T follicular helper cell (primary cell): ENCODE measurements at regions not wholly inside any gene's neighbourhood (a gene's known extent, or its start where the extent isn't known, plus 50 kb on each side); places are given as distances from the start of the nearest gene placed in this dataset.
"Not testable (repeated sequence)": the region's sequence is repeated elsewhere in the genome, so short reads cannot be mapped to it uniquely, and the experiment has no call there.

ENCODE experiments used
- DNase-seq: peaks from one replicate; pipeline ENCODE4 v3.0.0-alpha.2; 2020; ENCODE audit warnings: low read depth

DNA sequence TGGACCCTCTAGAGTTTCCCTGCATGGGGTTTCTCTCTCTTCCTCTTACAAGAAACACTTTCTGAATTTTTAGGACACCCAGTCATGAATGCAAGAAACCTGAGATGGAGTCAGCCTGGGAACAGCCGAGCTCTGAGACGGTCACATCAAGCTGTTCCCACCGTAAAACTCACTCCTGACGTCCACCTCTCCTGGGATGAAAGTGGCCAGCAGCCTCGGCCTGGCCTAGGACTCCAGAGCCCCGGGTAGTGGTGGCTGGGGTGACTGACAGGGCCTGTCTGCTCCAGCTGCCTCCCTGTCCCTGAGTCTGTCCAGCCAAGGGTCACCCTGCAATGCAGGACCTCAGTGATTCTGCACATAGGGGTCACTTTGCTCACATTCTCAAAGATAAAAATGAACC is 217.8 kb downstream of the SHOX start:
- no peak for DNase-seq

DNA sequence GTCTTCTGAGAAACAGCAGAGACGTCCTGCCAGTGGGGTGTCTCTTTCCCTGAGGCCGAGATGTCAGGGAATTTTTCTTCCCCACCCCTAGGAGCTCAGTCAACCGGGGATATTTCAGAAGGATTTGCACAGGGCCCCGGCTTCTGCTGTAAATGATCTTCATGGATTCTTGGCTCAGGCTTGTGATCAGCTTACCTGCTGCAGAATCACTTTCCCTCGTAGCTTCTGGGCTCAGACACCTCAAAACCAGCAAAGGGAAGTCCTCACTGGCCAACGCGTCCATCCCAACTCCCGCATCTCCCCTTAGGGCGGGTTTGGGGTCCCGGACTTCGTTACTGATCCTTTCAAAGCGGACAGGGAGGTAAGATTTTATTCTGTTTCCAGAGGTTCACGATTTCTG is 212.7 kb downstream of the SHOX start:
- DNase-seq: no peak

DNA sequence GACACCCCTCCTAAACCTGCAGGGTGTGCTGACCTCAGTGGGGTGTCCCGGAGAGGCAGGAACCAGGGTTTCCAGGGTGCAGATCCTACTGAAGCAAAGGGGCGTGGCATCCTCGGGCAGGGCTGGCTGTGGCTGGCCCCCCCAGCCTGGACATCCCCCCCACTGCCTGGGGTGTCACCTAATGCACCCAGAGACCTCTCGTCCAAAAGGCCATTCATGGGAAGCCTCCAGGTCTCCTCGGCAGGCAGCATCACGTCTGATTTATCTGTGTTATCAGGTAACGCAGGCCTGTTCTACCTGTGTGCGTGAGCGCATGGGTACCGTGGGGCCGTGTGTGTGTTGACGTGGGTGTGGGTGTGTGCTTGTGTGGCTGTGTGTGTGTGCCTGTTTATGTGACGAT is 210.0 kb downstream of the SHOX start:
- DNase-seq: no peak

DNA sequence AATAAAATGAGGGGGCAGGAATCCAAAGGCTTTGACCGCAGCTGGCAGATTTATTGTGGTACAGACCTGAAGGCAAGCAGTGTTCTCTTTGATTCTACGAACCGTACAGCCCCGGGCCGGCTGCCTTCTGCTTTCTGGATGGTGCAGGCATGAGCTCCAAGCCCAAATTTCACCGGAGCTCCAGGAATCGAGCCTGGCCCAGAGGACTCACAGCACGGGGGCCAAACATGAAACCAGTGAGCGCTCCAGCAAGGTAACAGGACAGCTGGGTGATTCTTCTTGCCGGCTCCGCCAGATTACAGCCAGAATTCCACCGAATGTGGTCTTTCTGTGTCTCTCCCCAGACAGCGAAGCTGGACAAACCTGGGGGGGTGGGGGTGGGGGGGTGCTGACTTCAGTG is 208.1 kb downstream of the SHOX start:
- DNase-seq: not testable (repeated sequence)

DNA sequence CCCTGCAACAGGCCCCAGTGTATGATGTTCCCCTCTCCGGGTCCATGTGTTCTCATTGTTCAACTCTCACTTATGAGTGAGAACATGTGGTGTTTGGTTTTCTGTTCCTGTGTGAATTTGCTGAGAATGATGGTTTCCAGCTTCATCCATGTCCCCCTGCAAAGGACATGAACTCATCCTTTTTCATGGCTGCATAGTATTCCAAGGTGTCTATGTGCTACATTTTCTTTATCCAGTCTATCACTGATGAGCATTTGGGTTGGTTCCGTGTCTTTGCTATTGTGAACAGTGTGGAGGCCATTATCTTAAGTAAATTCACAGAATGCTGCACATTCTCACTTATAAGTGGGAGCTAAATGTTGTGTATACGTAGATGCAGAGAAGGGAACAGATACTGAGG is 205.3 kb downstream of the SHOX start:
- DNase-seq: not testable (repeated sequence)

DNA sequence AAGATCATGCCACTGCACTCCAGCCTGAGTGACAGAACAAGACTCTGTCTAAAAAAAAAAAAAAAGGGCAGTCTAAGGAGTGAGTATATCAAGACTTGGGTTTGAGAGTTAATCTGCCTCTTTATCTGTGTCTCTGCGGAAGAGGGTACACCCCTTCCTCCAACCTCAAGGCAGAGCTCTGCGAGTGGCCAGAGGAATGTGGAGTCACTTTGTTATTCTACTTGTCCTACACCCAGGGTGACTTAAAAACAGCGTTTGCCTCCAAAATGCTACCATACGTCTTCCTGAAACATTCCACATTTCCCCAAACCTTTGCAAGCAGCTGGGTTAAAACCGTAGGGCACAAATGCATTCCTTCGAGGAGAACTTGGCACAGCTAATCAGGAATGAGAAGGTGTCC is 199.9 kb downstream of the SHOX start:
- DNase-seq: no peak

DNA sequence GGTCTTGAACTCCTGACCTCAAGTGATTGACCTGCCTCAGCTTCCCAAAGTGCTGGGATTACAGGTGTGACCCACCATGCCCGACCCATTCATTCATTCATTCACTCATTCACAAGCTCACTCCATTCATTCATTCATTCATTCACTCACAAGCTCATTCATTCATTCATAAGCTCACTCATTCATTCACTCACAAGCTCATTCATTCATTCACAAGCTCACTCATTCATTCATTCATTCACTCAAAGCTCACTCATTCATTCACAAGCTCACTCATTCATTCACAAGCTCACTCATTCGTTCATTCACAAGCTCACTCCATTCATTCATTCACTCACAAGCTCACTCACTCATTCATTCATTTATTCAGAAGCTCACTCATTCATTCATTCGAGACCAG is 198.6 kb downstream of the SHOX start:
- DNase-seq: no peak

DNA sequence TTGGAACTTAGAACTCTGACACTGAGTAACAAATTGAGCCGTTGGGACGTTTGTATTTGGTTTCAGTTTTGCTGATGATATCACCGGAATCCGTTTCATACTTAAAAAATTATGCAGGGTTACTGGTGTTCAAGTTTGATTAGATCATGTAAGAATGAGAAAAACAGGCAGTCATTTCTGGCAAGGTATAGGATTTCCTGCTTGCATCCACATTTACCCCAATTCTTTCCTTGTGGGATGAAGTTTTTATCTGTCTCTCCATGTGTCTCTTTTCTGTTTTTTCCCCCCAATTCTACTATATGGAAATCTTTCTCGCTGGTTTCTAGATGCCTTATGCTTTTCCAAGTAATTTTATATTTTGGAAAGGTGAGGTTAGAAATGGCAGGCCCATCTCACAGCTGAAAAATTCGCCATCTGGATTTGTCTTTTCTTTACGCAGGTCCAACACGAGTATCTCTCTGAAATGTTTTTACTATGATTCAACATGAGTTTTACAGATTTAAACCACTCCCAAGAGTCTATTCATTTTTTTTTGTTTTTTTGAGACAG is 197.9 kb downstream of the SHOX start:
- no peak for DNase-seq

DNA sequence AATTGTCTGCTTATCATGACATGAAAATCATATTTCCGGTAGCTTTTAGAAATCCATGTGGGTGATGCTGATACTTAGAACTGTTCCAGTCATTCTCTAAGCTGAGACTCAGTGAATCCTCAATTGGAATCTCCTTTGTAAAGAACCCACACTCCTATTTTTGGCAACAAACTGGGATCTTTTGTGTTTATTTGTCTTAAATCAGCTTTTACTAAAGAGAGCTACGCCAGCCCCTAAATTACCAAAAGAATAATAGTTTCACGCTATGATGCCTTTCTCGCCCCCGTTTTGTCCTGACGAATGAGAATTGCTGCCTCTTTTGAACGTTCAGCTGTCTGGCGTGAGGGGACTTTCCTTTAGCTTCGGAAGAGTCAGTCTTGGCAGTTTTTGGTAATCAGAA is 195.9 kb downstream of the SHOX start:
- DNase-seq: no peak

DNA sequence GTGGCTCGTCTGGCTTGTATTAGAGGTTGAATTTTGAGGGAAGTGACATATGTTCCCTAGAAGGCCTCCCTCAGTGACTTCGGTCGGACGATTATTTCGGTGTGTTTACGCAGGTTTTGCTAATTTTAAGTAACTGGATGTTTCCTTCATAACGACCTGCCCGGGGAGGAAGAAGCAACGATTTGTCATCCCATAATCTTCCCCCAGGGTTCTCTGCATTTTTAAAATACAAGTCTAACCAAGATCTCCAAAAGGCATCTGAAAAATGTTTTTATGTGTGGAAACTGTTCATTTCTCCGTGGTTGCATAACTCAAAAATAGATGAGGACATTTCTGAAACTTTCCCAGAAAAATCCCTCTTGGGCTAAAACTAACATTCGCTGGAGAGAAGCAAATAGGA is 195.4 kb downstream of the SHOX start:
- DNase-seq: no peak

DNA sequence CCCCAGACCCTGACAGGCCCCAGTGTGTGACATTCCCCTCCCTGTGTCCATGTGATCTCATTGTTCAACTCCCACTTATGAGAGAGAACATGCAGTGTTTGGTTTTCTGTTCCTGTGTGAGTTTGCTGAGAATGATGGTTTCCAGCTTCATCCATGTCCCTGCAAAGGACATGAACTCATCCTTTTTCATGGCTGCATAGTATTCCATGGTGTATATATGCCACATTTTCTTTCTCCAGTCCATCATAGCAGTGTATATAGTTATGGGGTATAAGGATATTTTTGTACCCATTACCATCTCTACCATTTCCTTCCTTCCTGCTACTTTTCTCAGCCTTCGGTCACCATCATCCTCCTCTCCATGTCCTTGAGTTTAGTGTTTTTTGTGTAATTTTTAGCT is 192.5 kb downstream of the SHOX start:
- DNase-seq: not testable (repeated sequence)

DNA sequence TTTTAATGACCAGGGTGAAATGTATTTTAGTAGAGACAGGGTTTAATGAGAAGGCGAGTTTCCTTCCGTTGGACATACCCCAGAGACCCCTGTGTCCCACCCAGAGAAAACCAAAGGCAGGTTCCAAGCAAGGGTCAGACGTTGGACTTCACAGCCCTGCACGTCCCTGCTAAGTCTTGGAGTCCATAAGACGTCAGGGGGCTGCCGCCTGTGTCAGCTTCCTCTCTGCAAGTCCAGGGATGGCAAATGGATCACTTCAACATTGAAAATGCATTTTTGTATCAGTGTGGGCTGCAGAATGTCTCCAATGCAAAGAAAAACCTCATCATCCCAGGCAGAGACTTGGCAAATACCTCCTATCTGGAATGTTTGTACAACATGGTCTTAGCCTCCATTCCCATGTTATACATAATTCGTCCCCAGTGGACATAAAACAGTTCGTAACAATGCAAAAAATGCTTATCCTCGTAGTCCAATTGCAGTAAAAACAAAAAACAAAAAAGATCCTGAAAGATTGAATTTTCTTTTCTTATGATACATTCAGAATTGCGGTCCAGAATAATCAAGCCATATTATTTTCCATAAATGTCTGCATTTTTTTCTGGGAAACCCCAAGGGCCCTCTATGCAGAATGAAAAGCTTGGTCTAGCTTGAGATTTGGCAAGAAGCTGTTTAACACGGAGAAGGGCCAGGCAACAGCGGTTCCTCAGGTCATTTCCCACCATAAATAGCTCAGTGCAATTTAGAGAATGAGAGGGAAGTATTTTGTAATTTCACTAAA is 190.9 kb downstream of the SHOX start:
- DNase-seq: no peak

DNA sequence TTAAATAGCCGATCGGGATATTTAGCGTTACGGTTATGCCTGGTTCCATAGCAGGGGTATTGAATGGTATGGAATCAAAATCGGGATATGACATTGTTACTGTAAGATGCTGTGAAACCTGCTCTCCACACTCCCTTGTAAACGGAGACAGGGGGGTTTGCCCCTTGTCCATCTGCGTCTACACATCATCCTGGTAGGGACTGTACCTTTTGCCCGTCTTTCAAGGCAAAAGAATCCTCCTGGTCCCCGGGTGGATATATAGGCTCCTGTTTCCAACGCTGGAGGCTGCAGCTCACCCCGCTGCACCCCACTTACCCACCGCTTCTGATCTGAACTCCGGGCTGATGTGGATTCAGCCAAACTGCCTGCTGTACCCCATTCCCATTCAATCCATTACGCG is 189.1 kb downstream of the SHOX start:
- no peak for DNase-seq

DNA sequence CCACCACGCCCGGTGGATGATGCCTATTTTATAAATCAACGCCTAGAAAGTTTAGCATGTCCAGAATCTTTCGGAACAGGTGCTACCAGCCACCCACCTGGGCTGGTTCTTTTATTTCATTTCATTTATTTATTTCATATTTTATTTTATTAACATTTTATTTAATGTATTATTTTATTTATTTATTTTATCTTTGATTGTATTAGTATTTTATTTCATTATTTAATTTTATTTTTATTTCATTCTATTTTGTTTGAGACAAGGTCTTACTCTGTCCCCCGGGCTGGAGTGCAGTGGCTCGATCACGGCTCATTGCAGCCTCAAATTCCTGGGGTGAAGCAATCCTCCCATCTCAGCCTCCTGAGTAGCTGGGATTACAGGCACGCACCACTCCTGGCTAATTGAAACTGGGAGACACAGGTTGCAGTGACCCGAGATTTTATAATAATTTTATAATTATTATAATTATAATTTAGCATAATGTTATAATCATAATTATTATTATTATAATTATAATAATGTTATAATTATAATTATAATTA is 187.2 kb downstream of the SHOX start:
- DNase-seq: no peak

DNA sequence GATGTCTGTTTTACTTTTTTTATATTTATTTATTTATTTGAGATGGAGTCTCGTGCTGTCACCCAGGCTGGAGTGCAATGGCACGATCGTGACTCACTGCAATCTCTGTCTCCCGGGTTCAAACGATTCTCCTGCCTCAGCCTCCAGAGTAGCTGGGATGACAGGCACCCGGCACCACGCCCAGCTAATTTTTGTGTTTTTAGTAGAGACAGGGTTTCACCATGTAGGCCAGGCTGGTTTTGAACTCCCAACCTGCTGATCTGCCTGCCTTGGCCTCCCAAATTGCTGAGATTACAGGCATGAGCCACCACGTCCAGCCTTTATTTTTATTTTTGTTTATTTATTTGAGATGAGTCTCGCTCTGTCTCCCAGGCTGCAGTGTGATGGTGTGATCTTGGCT is 186.6 kb downstream of the SHOX start:
- DNase-seq: not testable (repeated sequence)

DNA sequence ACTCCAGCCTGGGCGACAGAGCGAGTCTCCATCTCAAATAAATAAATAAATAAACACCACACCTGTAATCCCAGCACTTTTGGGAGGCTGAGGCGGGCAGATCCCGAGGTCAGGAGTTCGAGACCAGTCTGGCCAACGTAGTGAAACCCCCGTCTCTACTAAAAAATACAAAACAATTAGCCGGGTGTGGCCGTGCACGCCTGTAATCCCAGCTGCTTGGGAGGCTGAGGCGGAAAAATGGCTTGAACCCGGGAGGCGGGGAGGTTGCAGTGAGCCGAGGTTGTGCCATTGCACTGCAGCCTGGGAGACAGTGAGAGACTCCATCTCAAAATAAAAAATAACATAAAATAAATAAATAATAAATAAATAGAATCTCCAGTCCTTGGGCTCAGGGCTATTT is 185.8 kb downstream of the SHOX start:
- DNase-seq: no peak

DNA sequence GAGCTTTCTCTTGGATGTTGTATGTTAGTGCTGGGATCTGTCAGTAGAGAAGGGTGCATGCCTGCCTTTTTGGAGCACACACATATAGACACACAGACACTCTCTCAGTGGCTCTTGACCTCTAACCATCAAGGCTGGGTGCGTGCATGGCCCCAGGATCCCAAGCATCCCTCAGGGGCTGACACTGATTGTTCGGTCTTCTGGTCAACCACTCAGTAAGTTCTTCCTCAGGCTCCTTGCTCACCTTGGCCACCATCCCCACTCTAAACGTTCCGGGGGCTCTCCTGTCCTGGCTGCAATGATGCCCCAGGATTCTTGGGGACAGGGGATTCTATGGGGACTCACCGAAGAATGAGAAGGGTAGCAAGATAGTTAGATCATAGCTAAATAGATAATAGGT is 179.6 kb downstream of the SHOX start:
- no peak for DNase-seq

DNA sequence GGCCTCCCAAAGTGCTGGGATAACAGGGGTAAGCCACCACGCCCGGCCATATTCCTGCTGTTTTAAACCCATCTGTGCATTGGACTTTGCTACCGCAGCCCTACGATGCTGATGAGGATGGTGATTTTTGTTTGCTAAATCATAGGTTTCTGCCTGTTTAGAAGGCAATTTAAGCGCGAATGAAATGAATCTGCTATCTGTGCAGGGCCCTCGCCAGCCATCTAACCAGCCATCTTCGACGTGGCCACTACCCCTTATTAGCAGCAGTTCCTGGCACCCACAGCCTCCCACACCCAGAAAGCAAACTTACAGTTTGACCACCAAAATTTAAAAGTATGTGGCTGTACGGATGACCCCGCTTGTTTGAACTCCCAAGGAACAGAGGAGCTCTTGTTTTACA is 178.5 kb downstream of the SHOX start:
- DNase-seq: no peak

DNA sequence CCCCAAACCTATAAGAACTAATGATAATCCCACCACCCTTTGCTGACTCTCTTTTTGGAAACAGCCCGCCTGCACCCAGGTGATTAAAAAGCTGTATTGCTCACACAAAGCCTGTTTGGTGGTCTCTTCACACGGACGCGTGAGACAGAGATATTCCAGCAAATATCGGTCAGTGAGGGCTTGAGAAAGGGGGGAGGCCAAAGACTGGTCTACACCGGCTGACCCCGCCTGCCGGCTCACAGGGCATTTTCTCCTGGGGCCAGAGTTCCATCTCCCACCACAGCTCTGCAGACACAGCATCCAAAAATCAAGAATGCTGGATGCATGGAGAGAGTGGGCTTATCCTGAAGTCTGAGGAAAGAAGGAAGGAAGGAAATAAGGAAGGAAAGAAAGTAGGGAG is 176.0 kb downstream of the SHOX start:
- DNase-seq: no peak

DNA sequence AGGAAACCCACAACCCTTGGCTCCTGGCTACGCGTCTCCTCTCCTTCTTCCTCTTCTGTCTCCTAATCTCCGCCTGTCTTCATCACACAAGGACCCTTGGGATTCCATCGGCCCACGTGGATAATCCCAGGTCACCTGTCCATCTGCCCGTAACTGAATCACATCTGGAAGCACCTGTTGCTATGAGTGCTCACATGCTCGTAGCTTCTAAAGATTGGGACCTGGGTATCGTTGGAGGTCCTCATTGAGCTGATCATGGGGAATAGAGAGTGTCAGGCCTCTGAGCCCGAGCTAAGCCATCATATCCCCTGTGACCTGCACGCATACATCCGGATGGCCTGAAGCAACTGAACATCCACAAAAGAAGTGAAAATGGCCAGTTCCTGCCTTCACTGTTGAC is 175.4 kb downstream of the SHOX start:
- DNase-seq: no peak

DNA sequence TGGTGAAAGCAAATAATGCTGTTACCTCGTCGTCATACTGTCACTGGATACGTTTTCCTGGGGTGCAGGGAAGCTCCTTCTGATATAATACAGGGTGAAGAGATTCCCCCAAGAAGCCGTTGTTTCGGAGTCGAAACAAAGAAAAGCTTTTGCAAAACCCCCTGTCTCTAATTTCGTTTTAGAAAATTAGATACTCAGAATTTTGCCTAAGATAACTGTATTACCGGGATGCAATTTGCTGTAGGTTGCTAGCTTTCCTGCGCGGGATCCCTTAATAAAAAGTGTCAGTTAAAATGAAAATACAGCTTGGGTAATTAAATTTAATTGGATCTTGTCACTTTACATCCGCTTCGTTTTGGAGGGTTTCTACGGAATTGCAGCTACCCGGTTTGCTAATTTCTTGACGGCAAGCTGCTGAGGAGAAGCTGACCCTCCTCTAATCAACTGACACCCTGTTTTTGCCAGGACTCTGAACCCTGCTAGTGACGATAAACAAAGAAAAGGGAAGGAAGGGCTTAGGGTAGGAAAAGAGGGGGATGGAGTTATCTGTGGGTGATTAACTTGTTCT is 174.6 kb downstream of the SHOX start:
- no peak for DNase-seq

DNA sequence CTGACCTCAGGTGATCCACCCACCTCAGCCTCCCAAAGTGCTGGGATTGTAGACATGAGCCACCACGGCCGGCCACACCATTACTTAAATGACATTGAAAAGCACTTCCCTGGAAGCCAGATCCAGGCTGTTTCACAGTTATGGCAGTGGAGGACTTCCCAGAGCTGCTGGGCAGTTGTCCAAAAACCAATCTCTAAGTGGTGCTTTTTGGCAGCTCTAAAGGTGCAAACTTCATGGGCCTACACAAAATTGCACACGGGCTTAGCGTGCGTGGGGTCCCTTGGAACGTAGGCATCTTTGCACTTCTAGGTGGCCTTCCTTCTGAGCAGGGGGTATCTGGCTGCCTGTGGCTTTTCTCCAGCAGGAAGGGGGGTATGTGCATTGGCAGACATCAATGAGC is 172.3 kb downstream of the SHOX start:
- no peak for DNase-seq

DNA sequence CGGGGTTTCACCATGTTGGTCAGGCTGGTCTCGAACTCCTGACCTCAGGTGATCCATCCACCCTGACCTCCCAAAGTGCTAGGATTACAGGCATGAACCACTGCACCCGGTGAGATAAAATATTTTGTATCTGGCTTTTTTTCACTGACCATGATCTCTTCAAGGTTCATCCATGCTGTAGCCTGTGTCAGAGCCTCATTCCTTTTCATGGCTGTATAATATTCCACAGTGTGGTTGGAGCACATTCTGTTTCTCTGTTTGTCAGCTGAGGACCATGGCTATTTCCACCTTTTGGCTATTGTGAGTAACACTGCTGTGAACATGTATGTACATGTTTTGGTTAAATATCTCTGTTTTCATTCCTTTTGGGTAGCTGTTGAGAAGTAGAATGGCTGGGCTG is 169.2 kb downstream of the SHOX start:
- DNase-seq: no peak

DNA sequence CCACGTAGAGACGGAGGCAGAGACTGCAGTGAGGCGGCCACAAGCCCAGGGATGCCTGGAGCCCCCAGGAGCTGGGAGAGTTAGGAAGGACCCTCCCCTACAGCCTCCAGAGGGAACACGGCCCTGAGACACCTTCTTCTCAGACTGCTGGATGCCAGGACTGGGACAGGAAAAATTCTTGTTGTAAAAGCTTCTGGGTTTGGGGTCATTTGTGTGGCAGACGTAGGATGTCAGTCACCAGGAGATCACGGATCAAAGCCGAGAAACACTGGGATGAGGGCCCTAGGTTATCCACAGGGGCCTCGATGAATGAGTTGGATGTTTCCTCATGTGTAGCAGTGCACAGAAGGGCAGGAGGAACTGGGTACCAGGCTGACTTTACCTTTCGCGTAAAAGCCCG is 163.7 kb downstream of the SHOX start:
- no peak for DNase-seq
